GM23338 (cell line): ENCODE measurements at regions not wholly inside any gene's neighbourhood (a gene's known extent, or its start where the extent isn't known, plus 50 kb on each side); places are given as distances from the start of the nearest gene placed in this dataset.

ENCODE experiments used
- ATAC-seq: fragments of 200-7000 bp; cut with Tn5 transposase; 3 replicates; pipeline ENCODE4 v1.9.1; 2020
- DNase-seq: peaks from one replicate; pipeline ENCODE4 v3.0.0-alpha.2; 2015; ENCODE audit warnings: low spot score
- H2AFZ ChIP-seq: fragments of 200-600 bp; sonication (generic); 2 replicates; pipeline ENCODE4 v1.8.0; 2016; ENCODE audit warnings: antibody characterized with exemption, mild to moderate bottlenecking, moderate library complexity
- H3F3A ChIP-seq: fragments of 200-600 bp; sonication (generic); replicated peaks from 2 replicates; pipeline ENCODE4 v1.8.0; 2017; ENCODE audit warnings: antibody characterized with exemption, mixed run types, low read depth
- H3K27ac ChIP-seq: fragments of 200-600 bp; sonication (generic); 2 replicates; pipeline ENCODE4 v1.6.1; 2016; ENCODE audit warnings: low read depth
- H3K27me3 ChIP-seq: fragments of 200-600 bp; sonication (generic); 2 replicates; pipeline ENCODE4 v1.8.0; 2016; ENCODE audit warnings: mild to moderate bottlenecking, mixed run types, moderate library complexity; ENCODE audit not compliant: insufficient read depth
- H3K36me3 ChIP-seq: fragments of 200-600 bp; sonication (generic); 2 replicates; pipeline ENCODE4 v1.8.0; 2016; ENCODE audit warnings: mild to moderate bottlenecking; ENCODE audit not compliant: insufficient read depth
- H3K4me1 ChIP-seq: fragments of 200-600 bp; sonication (generic); 2 replicates; pipeline ENCODE4 v1.8.0; 2016; ENCODE audit warnings: mild to moderate bottlenecking, moderate library complexity; ENCODE audit not compliant: insufficient read depth
- H3K4me2 ChIP-seq: fragments of 200-600 bp; sonication (generic); 2 replicates; pipeline ENCODE4 v1.7.1; 2017; ENCODE audit warnings: mixed run types
- H3K4me3 ChIP-seq: fragments of 200-600 bp; sonication (generic); 2 replicates; pipeline ENCODE4 v1.6.1; 2016; ENCODE audit warnings: mixed run types
- H3K79me2 ChIP-seq: fragments of 200-600 bp; sonication (generic); replicated peaks from 2 replicates; pipeline ENCODE4 v1.8.0; 2017; ENCODE audit warnings: mild to moderate bottlenecking; ENCODE audit not compliant: insufficient read depth
- H3K9me2 ChIP-seq: fragments of 200-600 bp; sonication (generic); 2 replicates; pipeline ENCODE4 v1.8.0; 2017; ENCODE audit not compliant: insufficient read depth
- H4K20me1 ChIP-seq: fragments of 200-600 bp; sonication (generic); replicated peaks from 2 replicates; pipeline ENCODE4 v1.8.0; 2017; ENCODE audit warnings: mild to moderate bottlenecking; ENCODE audit not compliant: insufficient read depth
- H3K27ac Mint-ChIP-seq: 2 replicates; pipeline ENCODE4 v1.8.0; 2020; ENCODE audit warnings: inconsistent platforms, mild to moderate bottlenecking, moderate library complexity, mixed read lengths
- H3K27me3 Mint-ChIP-seq: 3 replicates; pipeline ENCODE4 v1.8.0; 2022; ENCODE audit warnings: low read depth, mild to moderate bottlenecking, moderate library complexity, mixed read lengths, inconsistent platforms; ENCODE audit not compliant: insufficient read depth, poor library complexity
- H3K36me3 Mint-ChIP-seq: 3 replicates; pipeline ENCODE4 v1.8.0; 2021; ENCODE audit warnings: low read depth, mild to moderate bottlenecking, inconsistent platforms, moderate library complexity, mixed read lengths
- H3K4me1 Mint-ChIP-seq: 3 replicates; pipeline ENCODE4 v1.8.0; 2020; ENCODE audit warnings: mild to moderate bottlenecking, inconsistent platforms, mixed read lengths
- H3K4me3 Mint-ChIP-seq: 3 replicates; pipeline ENCODE4 v1.8.0; 2021; ENCODE audit warnings: moderate library complexity, mild to moderate bottlenecking, inconsistent platforms, mixed read lengths
- H3K9me3 Mint-ChIP-seq: 3 replicates; pipeline ENCODE4 v1.8.0; 2020; ENCODE audit warnings: moderate library complexity, mild to moderate bottlenecking, inconsistent platforms, mixed read lengths
- CREB1 ChIP-seq: fragments of 250-450 bp; sonication (Bioruptor Pico); IDR thresholded peaks from 2 replicates; pipeline ENCODE4 v1.5.0; 2020; ENCODE audit warnings: low read depth, mild to moderate bottlenecking, moderate library complexity
- EZH2 ChIP-seq: fragments of 200-600 bp; sonication (generic); IDR thresholded peaks from one replicate; pipeline ENCODE4 v1.8.0; 2017; ENCODE audit warnings: antibody characterized with exemption, mild to moderate bottlenecking, low read depth; ENCODE audit not compliant: unreplicated experiment
- JUNB ChIP-seq: IDR thresholded peaks from one replicate; pipeline ENCODE4 v1.6.1; 2016; ENCODE audit warnings: antibody characterized with exemption; ENCODE audit not compliant: unreplicated experiment
- NANOG ChIP-seq: IDR thresholded peaks from 2 replicates; pipeline ENCODE4 v1.6.1; 2016; ENCODE audit warnings: antibody characterized with exemption, borderline replicate concordance
- POLR2AphosphoS5 ChIP-seq: IDR thresholded peaks from 2 replicates; pipeline ENCODE4 v1.6.1; 2016; ENCODE audit warnings: antibody characterized with exemption, low read depth
- STAT1 ChIP-seq: IDR thresholded peaks from one replicate; pipeline ENCODE4 v1.6.1; 2016; ENCODE audit warnings: antibody characterized with exemption; ENCODE audit not compliant: unreplicated experiment
- ZNF114 ChIP-seq: fragments of 250-450 bp; sonication (Bioruptor Pico); IDR thresholded peaks from 2 replicates; pipeline ENCODE4 v1.5.0; 2020; ENCODE audit warnings: mild to moderate bottlenecking, moderate library complexity
- TF ChIP-seq, protein P1 (sequence below): IDR thresholded peaks from 2 replicates; pipeline ENCODE4 v1.6.1; 2016; ENCODE audit warnings: antibody characterized with exemption
- TF ChIP-seq, protein P2 (sequence below): fragments of 250-450 bp; sonication (Bioruptor Pico); IDR thresholded peaks from 2 replicates; pipeline ENCODE4 v1.5.0; 2020; ENCODE audit warnings: mild to moderate bottlenecking, moderate library complexity
- TF ChIP-seq, protein P3 (sequence below), 2 experiments: fragments of 200-600 bp in 1 of 2; sonication (generic) in 1 of 2; conservative IDR thresholded peaks; 2 replicates each; pipeline versions ENCODE4 v1.5.1 to v1.6.1; 2016 to 2017; ENCODE audit warnings: antibody characterized with exemption in 2 of 2, low read depth in 2 of 2, mild to moderate bottlenecking in 2 of 2, moderate library complexity in 1 of 2
- TF ChIP-seq, protein P4 (sequence below): IDR thresholded peaks from one replicate; pipeline ENCODE4 v1.6.1; 2018; ENCODE audit warnings: antibody characterized with exemption; ENCODE audit not compliant: unreplicated experiment

DNA sequence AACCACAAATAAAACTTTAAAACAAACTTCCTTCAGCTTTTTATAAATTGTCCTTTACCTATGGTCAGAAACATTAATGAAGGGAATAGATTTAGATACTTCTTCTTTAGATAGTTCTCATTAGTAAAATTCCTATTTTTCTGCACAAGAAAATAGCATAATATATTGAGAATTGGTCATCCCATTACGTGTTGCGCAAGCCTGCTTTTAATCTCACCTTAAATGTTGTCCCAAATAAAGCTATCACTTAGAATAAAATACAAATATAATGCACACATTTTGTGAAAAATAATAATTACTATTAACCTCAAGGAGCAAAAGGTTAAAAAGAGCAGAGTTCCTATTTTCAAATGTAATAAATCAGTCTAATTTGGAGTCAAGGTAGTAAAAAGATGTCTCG lies 95.2 kb upstream of the TTC29 start:
- Histone ChIP-seq H3K4me2 (no peak overlapping the region), H3F3A (no peaks in the 10 kb centered on the region), H3K79me2 (no peaks in the 10 kb centered on the region), H3K27me3 (no peaks in the 10 kb centered on the region), H2AFZ (no peak overlapping the region), H4K20me1 (no peaks in the 10 kb centered on the region), H3K36me3 (no peaks in the 10 kb centered on the region), H3K4me3 (no peak overlapping the region), H3K27ac (no peak overlapping the region), H3K4me1 (no peaks in the 10 kb centered on the region), H3K9me2 (no peaks in the 10 kb centered on the region)
- DNase-seq, result no peak
- H3K4me3 Mint-ChIP-seq, result no peak overlapping the region
- H3K27ac Mint-ChIP-seq, result no peak overlapping the region
- H3K4me1 Mint-ChIP-seq, result peaks cover 3% of the 10 kb centered on the region; the same call in 2 of the 3 replicates
- no peaks in the 10 kb centered on the region for H3K9me3 Mint-ChIP-seq
- peaks cover 2% of the 10 kb centered on the region for H3K27me3 Mint-ChIP-seq
- TF ChIP-seq, protein P1, sequence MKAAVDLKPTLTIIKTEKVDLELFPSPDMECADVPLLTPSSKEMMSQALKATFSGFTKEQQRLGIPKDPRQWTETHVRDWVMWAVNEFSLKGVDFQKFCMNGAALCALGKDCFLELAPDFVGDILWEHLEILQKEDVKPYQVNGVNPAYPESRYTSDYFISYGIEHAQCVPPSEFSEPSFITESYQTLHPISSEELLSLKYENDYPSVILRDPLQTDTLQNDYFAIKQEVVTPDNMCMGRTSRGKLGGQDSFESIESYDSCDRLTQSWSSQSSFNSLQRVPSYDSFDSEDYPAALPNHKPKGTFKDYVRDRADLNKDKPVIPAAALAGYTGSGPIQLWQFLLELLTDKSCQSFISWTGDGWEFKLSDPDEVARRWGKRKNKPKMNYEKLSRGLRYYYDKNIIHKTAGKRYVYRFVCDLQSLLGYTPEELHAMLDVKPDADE, result no peak
- TF ChIP-seq POLR2AphosphoS5 (no peak), CREB1 (CRISPR knock-in tag) (no peak), NANOG (no peak), STAT1 (no peak), ZNF114 (CRISPR knock-in tag) (no peak), JUNB (no peak), EZH2 (no peak)
- TF ChIP-seq, protein P2, sequence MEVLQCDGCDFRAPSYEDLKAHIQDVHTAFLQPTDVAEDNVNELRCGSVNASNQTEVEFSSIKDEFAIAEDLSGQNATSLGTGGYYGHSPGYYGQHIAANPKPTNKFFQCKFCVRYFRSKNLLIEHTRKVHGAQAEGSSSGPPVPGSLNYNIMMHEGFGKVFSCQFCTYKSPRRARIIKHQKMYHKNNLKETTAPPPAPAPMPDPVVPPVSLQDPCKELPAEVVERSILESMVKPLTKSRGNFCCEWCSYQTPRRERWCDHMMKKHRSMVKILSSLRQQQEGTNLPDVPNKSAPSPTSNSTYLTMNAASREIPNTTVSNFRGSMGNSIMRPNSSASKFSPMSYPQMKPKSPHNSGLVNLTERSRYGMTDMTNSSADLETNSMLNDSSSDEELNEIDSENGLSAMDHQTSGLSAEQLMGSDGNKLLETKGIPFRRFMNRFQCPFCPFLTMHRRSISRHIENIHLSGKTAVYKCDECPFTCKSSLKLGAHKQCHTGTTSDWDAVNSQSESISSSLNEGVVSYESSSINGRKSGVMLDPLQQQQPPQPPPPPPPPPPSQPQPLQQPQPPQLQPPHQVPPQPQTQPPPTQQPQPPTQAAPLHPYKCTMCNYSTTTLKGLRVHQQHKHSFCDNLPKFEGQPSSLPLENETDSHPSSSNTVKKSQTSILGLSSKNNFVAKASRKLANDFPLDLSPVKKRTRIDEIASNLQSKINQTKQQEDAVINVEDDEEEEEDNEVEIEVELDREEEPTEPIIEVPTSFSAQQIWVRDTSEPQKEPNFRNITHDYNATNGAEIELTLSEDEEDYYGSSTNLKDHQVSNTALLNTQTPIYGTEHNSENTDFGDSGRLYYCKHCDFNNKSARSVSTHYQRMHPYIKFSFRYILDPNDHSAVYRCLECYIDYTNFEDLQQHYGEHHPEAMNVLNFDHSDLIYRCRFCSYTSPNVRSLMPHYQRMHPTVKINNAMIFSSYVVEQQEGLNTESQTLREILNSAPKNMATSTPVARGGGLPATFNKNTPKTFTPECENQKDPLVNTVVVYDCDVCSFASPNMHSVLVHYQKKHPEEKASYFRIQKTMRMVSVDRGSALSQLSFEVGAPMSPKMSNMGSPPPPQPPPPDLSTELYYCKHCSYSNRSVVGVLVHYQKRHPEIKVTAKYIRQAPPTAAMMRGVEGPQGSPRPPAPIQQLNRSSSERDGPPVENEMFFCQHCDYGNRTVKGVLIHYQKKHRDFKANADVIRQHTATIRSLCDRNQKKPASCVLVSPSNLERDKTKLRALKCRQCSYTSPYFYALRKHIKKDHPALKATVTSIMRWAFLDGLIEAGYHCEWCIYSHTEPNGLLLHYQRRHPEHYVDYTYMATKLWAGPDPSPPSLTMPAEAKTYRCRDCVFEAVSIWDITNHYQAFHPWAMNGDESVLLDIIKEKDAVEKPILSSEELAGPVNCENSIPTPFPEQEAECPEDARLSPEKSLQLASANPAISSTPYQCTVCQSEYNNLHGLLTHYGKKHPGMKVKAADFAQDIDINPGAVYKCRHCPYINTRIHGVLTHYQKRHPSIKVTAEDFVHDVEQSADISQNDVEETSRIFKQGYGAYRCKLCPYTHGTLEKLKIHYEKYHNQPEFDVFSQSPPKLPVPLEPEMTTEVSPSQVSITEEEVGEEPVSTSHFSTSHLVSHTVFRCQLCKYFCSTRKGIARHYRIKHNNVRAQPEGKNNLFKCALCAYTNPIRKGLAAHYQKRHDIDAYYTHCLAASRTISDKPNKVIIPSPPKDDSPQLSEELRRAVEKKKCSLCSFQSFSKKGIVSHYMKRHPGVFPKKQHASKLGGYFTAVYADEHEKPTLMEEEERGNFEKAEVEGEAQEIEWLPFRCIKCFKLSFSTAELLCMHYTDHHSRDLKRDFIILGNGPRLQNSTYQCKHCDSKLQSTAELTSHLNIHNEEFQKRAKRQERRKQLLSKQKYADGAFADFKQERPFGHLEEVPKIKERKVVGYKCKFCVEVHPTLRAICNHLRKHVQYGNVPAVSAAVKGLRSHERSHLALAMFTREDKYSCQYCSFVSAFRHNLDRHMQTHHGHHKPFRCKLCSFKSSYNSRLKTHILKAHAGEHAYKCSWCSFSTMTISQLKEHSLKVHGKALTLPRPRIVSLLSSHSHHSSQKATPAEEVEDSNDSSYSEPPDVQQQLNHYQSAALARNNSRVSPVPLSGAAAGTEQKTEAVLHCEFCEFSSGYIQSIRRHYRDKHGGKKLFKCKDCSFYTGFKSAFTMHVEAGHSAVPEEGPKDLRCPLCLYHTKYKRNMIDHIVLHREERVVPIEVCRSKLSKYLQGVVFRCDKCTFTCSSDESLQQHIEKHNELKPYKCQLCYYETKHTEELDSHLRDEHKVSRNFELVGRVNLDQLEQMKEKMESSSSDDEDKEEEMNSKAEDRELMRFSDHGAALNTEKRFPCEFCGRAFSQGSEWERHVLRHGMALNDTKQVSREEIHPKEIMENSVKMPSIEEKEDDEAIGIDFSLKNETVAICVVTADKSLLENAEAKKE (CRISPR knock-in tag), result no peak
- TF ChIP-seq, protein P3, sequence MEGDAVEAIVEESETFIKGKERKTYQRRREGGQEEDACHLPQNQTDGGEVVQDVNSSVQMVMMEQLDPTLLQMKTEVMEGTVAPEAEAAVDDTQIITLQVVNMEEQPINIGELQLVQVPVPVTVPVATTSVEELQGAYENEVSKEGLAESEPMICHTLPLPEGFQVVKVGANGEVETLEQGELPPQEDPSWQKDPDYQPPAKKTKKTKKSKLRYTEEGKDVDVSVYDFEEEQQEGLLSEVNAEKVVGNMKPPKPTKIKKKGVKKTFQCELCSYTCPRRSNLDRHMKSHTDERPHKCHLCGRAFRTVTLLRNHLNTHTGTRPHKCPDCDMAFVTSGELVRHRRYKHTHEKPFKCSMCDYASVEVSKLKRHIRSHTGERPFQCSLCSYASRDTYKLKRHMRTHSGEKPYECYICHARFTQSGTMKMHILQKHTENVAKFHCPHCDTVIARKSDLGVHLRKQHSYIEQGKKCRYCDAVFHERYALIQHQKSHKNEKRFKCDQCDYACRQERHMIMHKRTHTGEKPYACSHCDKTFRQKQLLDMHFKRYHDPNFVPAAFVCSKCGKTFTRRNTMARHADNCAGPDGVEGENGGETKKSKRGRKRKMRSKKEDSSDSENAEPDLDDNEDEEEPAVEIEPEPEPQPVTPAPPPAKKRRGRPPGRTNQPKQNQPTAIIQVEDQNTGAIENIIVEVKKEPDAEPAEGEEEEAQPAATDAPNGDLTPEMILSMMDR (conservative IDR thresholded peaks at IDR 0.05; ENCODE audit: low read depth in 2 of 2), result no peak
- TF ChIP-seq, protein P4, sequence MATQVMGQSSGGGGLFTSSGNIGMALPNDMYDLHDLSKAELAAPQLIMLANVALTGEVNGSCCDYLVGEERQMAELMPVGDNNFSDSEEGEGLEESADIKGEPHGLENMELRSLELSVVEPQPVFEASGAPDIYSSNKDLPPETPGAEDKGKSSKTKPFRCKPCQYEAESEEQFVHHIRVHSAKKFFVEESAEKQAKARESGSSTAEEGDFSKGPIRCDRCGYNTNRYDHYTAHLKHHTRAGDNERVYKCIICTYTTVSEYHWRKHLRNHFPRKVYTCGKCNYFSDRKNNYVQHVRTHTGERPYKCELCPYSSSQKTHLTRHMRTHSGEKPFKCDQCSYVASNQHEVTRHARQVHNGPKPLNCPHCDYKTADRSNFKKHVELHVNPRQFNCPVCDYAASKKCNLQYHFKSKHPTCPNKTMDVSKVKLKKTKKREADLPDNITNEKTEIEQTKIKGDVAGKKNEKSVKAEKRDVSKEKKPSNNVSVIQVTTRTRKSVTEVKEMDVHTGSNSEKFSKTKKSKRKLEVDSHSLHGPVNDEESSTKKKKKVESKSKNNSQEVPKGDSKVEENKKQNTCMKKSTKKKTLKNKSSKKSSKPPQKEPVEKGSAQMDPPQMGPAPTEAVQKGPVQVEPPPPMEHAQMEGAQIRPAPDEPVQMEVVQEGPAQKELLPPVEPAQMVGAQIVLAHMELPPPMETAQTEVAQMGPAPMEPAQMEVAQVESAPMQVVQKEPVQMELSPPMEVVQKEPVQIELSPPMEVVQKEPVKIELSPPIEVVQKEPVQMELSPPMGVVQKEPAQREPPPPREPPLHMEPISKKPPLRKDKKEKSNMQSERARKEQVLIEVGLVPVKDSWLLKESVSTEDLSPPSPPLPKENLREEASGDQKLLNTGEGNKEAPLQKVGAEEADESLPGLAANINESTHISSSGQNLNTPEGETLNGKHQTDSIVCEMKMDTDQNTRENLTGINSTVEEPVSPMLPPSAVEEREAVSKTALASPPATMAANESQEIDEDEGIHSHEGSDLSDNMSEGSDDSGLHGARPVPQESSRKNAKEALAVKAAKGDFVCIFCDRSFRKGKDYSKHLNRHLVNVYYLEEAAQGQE, result no peak
- no peak for ATAC-seq
- no peaks in the 10 kb centered on the region for H3K36me3 Mint-ChIP-seq
